ENCODE measurements at regions not wholly inside any gene's neighbourhood (a gene's known extent, or its start where the extent isn't known, plus 50 kb on each side); places are given as distances from the start of the nearest gene placed in this dataset.

DNA sequence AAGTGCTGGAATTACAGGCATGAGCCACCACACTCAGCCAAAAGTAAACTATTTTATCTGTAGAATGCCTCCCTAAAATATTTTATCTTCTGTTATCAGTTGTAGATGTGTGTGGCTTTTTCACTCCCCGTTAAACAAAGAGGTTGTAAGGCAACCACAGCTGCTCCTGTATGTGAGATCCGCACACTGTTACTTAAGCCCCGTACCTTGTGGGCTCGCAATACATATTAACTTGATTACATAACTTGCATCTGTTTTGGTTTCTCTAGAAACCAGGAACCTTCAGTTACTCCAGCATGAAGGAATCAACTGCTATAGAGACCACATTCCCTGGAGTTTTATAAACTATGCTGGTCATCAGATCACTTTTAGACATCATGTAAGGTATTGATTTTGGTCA, 420.1 kb upstream of the SLC35B3 start:
- TF ChIP-seq, protein P1, sequence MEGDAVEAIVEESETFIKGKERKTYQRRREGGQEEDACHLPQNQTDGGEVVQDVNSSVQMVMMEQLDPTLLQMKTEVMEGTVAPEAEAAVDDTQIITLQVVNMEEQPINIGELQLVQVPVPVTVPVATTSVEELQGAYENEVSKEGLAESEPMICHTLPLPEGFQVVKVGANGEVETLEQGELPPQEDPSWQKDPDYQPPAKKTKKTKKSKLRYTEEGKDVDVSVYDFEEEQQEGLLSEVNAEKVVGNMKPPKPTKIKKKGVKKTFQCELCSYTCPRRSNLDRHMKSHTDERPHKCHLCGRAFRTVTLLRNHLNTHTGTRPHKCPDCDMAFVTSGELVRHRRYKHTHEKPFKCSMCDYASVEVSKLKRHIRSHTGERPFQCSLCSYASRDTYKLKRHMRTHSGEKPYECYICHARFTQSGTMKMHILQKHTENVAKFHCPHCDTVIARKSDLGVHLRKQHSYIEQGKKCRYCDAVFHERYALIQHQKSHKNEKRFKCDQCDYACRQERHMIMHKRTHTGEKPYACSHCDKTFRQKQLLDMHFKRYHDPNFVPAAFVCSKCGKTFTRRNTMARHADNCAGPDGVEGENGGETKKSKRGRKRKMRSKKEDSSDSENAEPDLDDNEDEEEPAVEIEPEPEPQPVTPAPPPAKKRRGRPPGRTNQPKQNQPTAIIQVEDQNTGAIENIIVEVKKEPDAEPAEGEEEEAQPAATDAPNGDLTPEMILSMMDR (IDR thresholded peaks at IDR 0.05): no peak
- no peak for TF ChIP-seq TCF7L2 (IDR thresholded peaks at IDR 0.05; ENCODE audit: low read depth, low read length)

Data from Panc1 (cell line).